Hematopoietic multipotent progenitor cell treated with erythropoietin and hydrocortisone succinate and interleukin-3 and kit ligand, for 17 days (in vitro differentiated cells): ENCODE measurements at regions not wholly inside any gene's neighbourhood (a gene's known extent, or its start where the extent isn't known, plus 50 kb on each side); places are given as distances from the start of the nearest gene placed in this dataset.

Experiments used
- DNase-seq: peaks from one replicate; pipeline ENCODE4 v3.0.0-alpha.2; 2015; ENCODE audit warnings: low spot score

DNA sequence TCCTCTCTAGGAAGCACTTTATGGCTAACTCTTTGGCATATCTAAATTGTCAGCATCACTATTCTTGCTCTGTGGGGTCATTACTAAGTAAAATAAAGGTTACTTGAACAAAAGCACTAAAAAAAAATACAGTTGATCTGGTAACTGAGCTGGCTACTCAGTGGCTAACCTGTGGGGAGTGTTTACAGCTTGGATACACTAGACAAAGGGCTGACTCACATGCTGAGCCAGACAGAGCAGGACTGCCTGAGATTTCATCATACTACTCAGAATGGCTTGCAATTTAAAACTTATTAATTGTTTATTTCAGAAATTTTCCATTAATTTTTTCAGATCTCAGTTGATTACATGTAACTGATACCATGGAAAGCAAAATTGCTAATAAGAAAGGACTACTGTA, 1690.4 kb upstream of the SLC39A10 start:
- DNase-seq = no peak

DNA sequence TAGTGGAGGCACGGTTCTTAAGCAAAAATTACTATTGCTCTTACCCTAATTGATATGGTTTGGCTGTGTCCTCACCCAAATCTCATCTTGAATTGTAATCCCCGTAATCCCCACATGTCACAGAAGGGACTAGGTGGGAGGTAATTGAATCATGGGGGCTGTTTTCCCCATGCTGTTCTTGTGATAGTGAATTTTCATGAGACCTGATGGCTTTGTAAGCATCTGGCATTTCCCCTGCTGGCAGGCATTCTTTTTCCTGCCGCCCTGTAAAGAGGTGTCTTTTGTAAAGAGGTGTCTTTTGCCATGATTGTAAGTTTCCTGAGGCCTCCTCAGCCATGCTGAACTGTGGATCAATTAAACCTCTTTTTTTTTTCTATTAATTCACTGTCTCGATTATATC, 1691.8 kb upstream of the SLC39A10 start:
- DNase-seq = no peak

DNA sequence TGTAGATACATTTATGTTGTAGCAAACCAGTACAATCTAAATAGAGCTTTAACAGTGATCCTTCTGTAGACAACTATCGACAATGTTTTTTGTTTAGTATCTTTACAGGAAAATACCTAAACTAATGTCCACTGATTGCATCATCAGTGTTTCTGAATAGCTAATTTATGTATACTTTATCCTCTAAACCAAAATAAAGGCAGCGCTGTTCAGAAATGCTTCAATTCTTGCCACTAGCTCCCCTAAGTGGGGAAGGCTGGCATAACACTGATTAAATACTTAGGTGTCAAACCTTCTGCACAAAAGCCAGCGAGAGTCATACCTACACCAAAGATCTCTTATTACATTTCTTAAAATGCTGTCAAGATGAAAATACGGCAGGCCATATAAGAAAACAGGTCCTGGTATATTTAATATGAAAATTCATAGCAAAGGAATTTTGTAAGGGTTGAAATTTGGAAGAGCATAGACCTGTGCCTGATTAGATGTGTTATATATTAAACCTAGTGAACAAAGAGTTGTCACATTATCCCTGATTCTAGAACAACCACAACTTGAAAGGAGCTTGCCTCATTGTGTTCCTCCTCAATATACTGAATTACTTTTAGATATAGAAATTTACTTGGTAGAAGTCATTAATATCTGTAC, 1693.4 kb upstream of the SLC39A10 start:
- DNase-seq = no peak

DNA sequence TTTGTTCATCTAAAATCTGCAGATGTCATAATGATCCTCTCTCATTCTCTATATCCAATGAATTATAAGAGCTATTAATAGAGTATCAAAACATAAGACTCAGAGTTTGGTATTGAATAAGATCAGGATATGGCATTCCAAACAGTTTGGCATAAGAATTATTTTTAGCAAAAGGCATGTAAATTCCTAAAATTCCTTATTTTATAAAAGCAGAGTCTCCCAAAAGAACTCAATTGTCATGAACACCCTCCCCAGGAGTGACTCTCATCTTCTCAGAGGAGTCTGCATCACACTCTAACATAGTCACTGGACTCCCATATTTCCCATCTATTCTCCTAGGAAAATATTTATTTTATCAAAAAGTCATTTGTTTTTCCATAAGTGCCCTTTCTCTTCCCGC, 1710.2 kb upstream of the SLC39A10 start:
- DNase-seq = no peak

DNA sequence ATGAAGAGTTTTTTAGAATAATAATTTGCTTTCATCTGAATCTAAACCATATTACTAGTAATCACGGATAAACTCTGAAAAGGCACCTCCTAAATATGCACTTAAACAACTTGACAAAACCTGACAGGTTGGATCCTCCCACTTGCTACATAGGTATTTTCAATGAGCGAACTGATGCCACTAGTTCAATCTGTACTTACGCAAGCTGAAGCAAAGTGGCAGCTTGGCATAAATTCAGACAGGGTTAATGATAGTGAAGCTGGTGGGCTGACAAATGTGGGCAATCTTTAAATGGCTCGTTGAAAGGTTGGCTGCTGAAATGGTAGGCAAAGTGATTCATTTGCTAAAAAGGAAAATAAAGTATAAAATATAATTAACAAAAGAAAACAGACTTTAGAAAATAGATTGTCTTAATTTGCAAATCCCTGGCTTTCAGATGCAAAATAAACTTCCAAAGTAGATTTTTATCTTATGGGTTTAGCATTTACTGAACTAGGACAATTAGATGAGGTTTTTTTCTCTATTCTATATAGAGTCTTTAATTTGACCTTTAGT, 1713.5 kb upstream of the SLC39A10 start:
- no peak for DNase-seq

DNA sequence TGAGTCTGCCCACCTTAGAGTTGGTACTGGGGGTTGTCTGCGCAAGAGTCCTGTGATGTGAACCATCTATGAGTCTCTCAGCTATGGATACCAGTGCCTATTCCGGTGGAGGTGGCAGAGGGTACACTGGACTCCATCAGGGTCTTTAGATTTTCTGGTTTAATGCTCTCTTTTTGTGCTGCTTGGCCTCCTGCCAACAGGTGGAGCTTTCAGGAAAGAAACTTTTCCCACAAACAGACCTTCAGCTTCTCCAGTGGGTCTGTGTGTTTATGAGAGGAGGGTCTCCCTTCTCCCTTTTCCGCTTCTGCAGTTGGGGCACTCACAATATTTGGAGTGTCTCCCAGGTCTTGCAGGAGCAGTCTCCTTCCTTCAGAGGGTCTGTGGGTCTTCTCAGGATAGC, 1721.9 kb upstream of the SLC39A10 start:
- DNase-seq = no peak

DNA sequence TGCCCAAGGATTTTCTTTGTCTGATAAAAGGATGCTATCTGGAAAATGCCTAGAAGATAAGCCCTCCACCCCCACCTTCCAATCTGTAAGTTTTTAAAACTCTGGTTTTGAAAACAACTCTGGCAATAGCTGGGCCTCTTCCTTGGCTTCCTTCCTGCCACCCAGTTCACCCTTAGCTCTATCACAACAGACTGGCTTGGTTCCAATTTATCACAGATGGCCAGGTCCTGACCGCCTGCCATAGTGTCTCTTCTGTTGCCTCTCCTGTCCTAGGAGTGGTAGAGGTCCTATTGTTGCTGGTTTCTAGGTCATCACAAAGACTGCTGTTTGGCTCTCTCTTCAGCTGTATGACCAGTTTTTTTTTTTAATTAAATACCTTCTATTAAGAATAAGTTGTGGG, 1727.9 kb upstream of the SLC39A10 start:
- DNase-seq = no peak

DNA sequence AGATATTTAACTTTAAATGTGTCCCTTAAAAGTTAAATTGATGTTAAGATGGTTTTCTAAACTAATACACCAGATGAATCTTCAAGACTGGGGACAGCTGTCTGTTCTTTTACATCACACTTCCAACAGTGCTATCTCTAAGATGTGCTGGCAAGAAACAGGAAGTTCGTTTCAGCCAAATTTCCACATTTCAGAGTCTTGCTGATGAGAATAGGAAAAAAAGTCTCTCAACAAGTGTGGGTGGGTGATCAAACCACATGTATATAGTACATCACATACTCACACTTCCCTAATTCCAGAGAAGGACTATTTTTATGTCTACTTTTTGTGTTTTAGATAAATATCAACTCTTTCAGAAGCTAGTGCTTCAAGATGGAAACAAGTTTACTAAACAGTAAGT, 1712.8 kb upstream of the TMEFF2 start:
- DNase-seq = no peak

DNA sequence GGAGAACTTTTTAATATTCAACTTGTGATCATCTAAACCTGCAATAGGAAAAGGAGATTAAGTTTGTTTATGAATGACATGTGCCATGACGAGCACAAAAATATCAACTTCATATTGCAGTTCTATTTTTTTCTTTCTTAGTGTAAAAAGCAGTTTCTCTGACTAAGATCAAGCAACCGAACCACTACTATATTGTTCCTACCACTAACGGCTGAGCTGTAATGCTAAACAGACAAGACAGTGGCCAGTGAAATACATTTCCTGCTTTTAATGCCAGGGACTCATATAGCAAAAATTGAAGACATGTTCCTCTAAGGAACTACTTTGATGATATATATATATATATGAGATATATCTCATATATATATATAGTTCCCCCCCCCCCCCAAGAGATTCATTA, 1705.6 kb upstream of the TMEFF2 start:
- DNase-seq = no peak

DNA sequence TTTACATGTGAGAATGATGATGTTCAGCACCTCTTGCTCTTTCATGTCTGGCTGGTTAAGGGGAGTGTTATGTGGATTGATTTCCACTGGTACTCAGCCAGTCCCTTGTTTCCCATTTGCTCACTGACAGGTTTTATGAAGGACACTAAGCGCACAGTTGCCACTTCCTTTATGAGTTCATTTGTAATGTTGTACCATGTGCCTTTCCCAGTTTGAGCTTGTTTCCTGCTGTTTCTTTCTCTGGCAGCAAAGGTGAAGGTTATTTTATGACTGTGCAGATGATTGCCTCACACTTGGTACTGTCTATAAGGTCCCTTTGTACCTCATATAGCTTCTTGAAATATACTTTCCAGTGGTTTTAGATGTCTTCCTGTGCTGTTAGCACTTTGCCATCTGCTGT, 1700.5 kb upstream of the TMEFF2 start:
- DNase-seq = no peak

DNA sequence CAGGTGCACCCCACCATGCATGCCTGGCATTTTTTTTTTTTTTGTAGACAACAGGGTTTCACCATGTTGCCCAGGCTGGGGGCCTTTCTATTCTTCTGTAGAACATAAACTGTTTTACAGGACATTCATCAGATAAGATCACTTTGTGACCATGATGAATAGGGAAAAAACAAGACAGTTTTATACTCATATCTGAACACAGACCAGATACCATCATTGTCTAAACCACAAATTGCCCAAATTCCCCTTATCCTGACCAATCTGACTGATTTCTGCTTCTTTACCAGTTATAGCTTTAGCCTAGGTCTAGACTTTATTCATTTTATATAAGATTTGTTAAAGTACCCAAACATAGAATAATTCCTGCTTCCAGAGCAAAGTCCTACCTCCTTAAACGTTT, 1699.3 kb upstream of the TMEFF2 start:
- DNase-seq = no peak

DNA sequence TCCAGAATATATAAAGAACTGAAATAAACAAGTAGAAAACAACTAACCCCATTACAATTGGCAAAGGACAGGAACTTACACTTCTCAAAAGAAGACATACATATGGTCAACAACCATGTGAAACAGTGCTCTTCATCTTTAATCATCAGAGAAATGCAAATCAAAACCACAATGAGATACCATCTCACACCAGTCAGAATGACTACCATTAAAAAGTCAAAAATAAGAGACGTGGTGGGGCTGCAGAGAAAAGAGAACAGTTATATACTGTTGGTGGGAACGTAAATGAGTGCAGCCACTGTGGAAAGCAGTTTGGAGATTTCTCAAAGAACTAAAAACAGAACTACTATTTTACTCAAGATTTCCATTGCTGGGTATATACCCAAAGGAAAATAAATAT, 1696.3 kb upstream of the TMEFF2 start:
- no peak for DNase-seq

DNA sequence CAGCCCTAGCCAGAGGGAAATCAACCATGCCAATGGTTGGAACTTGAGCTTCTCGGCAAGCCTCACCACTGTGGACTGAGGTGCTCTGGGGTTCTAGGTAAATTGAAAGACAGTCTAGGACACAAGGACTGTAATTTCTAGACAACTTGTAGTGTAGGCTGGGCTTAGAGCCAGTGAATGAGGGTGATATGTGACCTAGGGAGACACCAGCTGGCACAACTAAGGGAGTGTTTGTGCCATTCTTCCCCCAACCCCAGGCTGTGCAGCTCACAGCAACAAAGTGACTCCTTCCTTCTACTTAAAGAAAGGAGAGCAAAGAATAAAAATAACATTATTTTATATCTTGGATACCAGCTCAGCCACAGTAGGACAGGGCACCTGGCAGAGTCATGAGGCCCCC, 1690.7 kb upstream of the TMEFF2 start:
- DNase-seq = no peak

DNA sequence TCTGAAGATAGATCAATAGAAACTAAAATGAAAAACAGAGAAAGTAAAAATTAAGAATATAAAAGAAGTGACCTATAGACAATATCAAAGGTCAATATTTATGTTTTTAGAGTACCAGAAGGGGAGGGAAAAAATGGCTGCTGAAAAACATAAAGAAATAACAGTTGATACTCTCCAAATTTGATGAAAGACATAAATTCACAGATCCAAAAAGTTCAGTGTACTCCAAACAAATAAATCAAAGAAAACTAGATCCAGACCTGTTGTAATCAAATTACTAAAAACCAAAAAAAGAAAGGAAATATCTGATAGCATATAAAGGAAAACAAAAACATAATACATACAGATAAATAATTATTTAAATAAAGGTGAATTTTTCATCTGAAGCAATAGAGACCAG, 1689.1 kb upstream of the TMEFF2 start:
- DNase-seq = no peak

DNA sequence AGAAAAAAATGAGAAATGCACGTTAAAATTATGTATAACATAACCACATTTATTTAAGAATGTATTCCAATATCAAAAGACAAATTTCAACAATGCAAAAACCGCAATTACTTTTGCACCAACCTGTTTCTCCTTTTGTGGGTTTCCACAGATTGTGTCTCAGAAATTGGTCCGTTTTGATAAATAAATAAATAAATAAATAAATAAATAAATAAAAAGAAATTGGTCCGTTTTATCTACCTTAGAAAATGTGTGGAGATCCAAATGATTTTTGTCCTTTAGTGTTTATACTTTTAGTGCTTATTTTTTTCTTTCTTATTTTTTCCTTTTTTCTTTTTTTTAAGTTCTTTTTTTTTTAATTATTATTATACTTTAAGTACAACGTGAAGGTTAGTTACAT, 1682.2 kb upstream of the TMEFF2 start:
- no peak for DNase-seq

DNA sequence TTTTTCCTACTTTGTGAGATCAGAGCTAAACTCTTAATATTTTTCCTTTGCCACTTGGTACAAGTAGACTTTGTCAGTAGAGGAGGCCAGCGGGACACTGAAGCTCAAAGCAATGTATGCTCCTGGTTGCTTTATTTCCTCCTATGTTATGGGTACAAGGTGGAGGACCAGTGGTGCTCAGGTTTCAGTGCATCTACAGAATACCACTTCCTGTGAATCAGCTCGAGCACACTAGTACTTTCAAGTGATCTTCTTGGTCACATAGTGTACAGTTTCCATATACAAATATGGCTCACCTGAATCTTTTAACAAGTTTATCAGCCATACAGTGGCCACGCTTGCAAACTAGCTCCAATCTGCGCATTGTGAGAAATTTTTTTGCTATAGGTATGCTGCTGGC, 1674.8 kb upstream of the TMEFF2 start:
- DNase-seq = no peak

DNA sequence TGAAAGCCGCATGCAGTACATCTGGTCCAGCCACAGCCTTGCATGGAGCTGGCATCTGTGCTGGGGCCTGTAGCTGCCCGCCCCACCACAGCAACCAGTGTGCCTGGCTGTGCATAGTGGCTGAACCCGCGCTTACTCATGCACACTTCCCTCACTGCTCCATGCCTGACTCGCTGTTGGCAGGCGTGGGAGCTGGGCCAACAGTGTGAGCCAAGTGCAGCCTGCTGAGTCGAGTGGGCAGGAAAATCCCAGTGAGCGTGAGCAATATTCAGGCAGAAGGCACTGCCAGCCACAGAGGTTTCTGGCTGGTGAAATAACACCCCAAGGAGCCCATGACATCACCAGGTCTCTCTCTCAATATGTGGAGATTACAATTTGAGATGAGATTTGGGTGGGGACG, 1674.1 kb upstream of the TMEFF2 start:
- no peak for DNase-seq

DNA sequence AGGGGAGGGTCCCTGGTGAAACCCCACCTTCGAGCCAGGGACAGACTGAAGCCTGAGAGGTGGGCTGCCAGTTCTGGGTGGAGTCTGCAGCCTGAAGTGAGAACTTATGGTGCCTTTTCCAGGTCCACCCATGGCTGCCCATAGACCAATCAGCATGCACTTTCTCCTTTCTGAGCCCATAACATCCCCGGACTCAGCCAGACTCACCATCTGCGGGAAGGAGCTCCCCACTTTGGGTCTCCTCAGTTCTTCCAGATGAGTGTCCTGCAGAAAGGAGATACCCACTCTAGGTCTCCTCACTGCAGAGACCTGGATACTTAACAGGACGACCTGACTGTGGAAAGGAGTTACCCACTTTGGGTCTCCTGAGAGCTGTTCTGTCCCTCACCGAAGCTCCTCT, 1673.4 kb upstream of the TMEFF2 start:
- DNase-seq = no peak

DNA sequence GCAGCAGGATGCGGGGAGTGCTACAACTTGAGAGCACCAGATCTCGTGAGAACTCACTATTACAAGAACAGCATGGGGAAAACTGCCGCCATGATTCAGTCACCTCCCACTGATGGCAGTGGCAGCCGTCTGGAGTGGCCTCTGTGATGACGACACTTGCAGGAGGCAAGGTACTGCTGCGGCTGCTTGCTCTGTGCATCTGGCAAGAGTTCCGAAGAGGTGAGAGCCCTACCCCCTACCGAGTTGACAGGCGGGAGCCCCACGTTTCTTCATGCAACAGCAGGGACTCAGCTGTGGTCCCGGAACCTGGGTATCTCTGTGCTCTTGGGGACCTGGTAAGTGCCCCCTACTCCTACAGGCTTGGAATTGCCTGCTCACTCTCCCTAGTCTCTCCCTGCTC, 1672.7 kb upstream of the TMEFF2 start:
- DNase-seq = no peak

DNA sequence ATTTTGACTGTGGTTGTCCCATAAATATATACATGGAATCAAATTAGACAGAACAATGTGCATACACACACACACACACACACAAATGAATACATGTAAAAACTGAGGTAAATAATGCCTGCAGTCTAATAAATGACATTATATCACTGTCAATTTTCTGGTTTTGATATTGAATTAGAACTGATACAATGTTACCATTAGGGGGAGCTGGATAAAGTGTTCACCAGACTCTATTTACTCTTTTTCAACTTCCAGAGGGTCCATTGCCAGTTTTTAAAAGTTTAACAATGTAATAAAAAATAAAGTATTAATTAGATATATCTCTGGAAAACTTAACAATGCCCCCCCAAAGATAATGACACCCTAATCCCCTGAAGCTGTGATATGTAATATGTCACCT, 1666.8 kb upstream of the TMEFF2 start:
- no peak for DNase-seq

DNA sequence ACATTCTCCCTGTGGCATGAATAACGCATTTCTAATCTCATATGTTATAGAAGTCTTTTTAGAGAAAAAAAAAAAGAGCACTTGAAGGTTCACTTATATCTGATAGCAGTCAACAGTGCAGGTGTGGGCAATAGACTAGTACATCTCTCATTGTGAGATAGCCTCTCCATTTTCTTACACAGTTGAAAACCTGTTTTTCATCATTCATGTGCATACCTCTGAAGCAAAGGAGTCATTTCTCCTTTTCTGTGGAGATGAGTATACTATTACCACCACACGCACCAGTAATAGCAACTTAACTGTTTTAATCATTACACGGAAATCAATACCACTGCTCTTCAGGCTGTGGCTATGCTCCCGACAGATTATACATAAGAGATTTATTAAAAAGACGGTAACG, 1653.3 kb upstream of the TMEFF2 start:
- DNase-seq = peak; percentile 2

DNA sequence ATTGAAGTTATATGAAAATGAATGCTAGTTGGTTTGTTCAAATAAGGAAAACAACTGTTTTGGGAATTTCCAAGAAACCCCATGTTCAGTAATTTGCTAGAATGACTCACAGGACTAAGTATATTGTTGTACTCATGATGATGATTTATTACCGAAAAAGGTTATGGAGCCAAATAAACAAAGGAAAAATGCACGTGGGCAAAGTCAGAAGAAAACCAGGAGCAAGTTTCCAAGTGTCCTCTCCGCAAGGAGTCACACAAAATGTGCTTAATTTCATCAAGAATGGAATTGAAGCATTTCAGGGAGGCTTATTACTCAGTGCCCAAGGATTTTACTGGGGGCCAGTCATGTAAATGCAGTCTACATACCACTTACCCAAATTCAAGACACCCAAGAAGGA, 1652.4 kb upstream of the TMEFF2 start:
- DNase-seq = no peak

DNA sequence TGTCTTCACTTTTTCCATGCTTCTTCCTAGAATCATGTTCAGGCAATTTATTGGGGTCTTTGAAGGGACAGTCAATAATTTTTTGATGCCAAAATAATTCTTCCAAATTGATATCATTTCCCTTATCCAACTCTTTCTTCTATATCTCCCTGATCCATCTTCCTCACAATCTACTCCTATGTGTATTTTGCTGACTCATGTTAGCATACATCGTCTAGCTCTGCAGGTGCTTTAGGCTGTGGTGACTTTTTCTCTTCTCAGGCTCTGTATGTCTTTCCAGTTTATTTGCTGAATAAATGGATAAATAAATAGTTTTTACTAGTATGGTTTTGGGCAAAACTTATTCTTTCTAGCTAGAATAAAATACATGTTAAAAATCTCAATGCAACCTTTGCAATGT, 1650.9 kb upstream of the TMEFF2 start:
- DNase-seq = peak; percentile 3

DNA sequence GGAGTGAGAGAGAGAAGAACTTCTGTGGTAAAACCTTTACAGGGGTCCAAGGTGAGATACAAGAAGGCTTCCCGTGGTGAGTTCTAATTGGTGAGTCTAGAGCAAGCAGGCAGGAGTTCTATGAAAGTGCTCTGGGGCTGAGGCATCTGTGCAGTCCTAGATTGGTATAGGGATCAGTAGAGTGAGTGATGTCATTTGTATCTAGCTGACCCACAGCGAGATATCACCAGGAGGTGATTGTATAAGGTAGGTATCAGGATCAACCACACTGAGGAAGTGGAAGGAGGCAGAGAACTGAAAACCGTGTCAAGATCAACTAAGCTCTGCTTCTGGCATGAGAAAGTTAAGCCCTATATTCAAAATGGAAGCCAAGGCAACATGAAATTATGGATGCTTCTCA, 1648.9 kb upstream of the TMEFF2 start:
- DNase-seq = peak; percentile 2
